AG04450 (cell line): ENCODE measurements at regions not wholly inside any gene's neighbourhood (a gene's known extent, or its start where the extent isn't known, plus 50 kb on each side); places are given as distances from the start of the nearest gene placed in this dataset.

ENCODE experiments used
- CTCF ChIA-PET: fragments of 300-600, 350-600 bp; formaldehyde crosslinking; extraction: SDS; loops from one replicate; lab custom pipeline; 2022; ENCODE audit warnings: antibody characterized with exemption, inconsistent platforms; lab: Charles Lee
- POLR2A ChIA-PET: fragments of 350-600 bp; formaldehyde crosslinking; extraction: SDS; loops from one replicate; lab custom pipeline; 2021; ENCODE audit warnings: antibody characterized with exemption, inconsistent platforms; lab: Yijun Ruan, JAX
- DNase-seq: peaks from one replicate; pipeline ENCODE4 v3.0.0-alpha.2; 2011; ENCODE audit warnings: low read depth, low spot score
- H3K27ac ChIP-seq: one replicate; pipeline ENCODE4 v1.5.1; 2012; ENCODE audit warnings: low read depth, low read length, control low read depth
- H3K27me3 ChIP-seq: one replicate; pipeline ENCODE4 v1.6.0; 2012; ENCODE audit warnings: low read length; ENCODE audit not compliant: control insufficient read depth, insufficient read depth
- H3K4me3 ChIP-seq: 2 replicates; pipeline ENCODE4 v1.5.1; 2011; ENCODE audit warnings: mild to moderate bottlenecking, low read depth, low read length, control low read depth
- H3K9me3 ChIP-seq: 2 replicates; pipeline ENCODE4 v1.5.1; 2012; ENCODE audit warnings: low read length; ENCODE audit not compliant: control insufficient read depth, insufficient read depth
- TF ChIP-seq, protein P1 (sequence below): IDR thresholded peaks from 2 replicates; pipeline ENCODE4 v1.5.1; 2011; ENCODE audit warnings: low read depth, low read length, control low read depth, inconsistent platforms

DNA sequence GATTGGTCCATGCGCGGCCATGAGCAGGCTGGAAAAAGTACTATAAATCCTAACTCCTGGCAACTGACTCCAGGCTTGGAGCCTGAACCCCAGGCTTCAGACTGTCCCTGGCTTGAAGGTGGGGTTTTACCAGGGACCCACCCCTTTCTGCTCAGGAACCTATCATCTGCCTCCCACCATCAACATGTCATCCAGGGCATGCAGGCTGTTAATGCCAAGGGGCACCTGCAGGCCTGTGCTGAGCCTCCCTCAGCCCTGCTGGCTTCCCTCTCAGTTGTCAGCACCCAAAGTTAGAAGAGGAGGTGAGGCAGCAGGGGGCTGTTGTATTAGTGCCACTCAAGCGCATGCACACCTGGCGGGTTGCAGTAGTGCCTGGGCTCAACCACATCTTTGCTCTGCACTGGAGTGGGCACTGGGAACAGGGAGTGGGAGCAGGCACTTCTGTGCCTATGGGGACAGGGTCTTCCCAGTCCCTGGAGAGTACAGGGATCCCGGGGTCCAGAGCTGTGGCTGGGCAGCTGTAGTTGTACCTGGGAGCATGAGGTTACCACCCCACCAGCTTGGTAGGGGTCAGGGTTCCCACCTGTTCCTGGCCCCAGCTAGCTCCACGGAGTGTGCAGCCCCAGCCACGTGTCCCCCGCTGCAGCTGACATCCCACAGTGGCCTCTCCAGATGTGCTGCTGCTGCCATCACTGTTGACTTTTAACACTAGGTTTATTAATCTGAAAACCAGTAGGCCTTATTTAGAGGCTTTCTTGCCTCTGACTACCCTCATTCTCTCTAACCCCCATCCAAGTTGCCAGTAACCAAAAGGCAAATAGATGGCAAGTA, 306.2 kb upstream of the RIOK2 start:
- no peak overlapping the region for H3K27ac ChIP-seq
- TF ChIP-seq, protein P1, sequence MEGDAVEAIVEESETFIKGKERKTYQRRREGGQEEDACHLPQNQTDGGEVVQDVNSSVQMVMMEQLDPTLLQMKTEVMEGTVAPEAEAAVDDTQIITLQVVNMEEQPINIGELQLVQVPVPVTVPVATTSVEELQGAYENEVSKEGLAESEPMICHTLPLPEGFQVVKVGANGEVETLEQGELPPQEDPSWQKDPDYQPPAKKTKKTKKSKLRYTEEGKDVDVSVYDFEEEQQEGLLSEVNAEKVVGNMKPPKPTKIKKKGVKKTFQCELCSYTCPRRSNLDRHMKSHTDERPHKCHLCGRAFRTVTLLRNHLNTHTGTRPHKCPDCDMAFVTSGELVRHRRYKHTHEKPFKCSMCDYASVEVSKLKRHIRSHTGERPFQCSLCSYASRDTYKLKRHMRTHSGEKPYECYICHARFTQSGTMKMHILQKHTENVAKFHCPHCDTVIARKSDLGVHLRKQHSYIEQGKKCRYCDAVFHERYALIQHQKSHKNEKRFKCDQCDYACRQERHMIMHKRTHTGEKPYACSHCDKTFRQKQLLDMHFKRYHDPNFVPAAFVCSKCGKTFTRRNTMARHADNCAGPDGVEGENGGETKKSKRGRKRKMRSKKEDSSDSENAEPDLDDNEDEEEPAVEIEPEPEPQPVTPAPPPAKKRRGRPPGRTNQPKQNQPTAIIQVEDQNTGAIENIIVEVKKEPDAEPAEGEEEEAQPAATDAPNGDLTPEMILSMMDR = no peak
- H3K9me3 ChIP-seq = peaks cover 3% of the 10 kb centered on the region; the same call in 1 of the 2 replicates
- ChIA-PET POLR2A (no interaction called here), CTCF (no interaction called here)
- H3K27me3 ChIP-seq = no peaks in the 10 kb centered on the region
- no peak for DNase-seq
- no peak overlapping the region for H3K4me3 ChIP-seq

DNA sequence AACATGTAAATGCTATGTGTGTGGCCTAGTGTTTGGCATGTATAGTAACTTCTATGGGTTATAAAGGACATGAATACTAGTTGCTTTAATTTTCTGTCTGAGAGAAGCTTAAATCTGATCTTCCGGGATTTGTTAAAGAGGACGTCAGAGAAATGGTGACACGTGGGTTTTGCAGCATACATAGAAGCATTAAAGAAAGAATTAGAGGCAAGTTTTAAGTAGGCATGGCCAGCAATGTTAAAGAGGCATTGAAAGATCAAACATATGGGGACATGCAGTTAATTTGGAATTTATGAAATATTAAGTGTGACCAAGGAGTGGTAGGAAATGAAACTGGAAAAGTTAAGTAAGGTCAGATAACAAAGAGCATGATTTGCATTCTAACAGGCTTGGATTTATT, 311.4 kb upstream of the RIOK2 start:
- H3K4me3 ChIP-seq = no peak overlapping the region
- no peak for DNase-seq
- no peaks in the 10 kb centered on the region for H3K27me3 ChIP-seq
- ChIA-PET POLR2A (no interaction called here), CTCF (no interaction called here)
- TF ChIP-seq, protein P1 = no peak
- no peaks in the 10 kb centered on the region for H3K9me3 ChIP-seq
- H3K27ac ChIP-seq = no peak overlapping the region

DNA sequence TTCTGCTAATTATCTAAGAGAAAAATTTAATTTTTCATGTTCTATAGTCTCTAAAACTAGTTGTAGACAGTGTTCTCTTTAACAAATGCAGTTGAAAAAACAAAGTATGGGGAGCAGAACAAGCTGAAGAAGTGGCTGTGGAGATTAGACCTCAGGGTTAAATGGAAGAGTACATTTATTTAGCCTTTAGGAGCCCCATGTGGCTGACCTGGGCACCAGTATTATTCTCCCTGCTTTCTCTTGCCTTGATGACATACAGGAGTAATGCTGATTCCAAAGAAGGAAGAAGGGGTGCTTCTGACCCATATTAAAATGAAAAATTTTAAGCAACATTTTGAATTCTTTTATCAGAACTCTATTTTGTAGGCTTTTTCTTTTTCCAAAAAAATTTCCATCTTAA, 312.3 kb upstream of the RIOK2 start:
- DNase-seq = no peak
- H3K27ac ChIP-seq = no peak overlapping the region
- H3K27me3 ChIP-seq = no peaks in the 10 kb centered on the region
- TF ChIP-seq, protein P1 = no peak
- CTCF ChIA-PET = interaction anchor here (1.2 kb wide), 1 partner anchor 39 kb away, joined by 3 read pairs; no protein-coding TSS in a partner anchor
- H3K4me3 ChIP-seq = no peak overlapping the region
- no peaks in the 10 kb centered on the region for H3K9me3 ChIP-seq
- POLR2A ChIA-PET = no interaction called here

DNA sequence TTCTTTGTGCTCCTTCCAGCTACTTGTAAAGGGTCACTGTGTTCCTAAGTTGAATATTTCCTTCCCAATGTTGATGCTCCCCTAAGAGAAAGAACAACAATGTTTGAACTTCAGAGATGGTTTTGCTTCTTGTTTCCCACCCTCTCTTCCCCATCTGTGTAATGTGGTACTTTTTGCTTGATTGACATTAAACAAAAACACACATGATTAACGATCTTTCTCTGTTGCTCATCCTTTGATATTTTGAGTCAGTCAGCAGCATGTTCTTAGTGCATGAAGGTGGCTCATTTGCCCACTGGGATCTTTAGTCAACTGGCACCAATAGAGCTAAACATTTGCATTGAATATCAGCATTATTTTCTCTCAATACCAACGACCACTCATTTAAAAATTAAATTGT, 313.0 kb upstream of the RIOK2 start:
- CTCF ChIA-PET = interaction anchor here (1.2 kb wide), 1 partner anchor 38 kb away, joined by 3 read pairs; no protein-coding TSS in a partner anchor
- Histone ChIP-seq H3K27me3 (no peaks in the 10 kb centered on the region), H3K27ac (no peak overlapping the region), H3K4me3 (no peak overlapping the region), H3K9me3 (no peaks in the 10 kb centered on the region)
- TF ChIP-seq, protein P1 = no peak
- POLR2A ChIA-PET = no interaction called here
- no peak for DNase-seq

DNA sequence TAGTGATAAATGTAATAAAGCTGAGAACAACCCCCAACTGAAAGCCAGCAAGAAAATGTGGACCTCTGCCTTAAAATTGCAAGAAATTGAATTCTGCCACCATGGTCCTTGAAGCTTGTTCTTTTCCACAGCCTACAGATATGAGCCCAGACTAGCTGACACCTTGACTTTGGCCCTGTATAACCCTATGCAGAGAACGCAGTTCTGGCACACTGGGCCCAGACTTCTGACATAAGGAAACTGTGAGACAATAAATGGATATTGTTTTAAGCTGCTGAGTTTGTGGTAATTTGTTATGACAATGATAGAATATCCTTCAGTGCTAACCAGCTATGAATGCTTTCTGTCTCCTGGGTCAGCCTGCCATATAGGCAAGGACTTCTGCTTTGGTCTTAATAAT, 315.6 kb upstream of the RIOK2 start:
- ChIA-PET CTCF (no interaction called here), POLR2A (no interaction called here)
- H3K27ac ChIP-seq = no peak overlapping the region
- H3K9me3 ChIP-seq = no peaks in the 10 kb centered on the region
- TF ChIP-seq, protein P1 = no peak
- H3K27me3 ChIP-seq = no peaks in the 10 kb centered on the region
- no peak overlapping the region for H3K4me3 ChIP-seq
- no peak for DNase-seq
